Lower leg skin (tissue), 4 donors: ENCODE measurements at regions not wholly inside any gene's neighbourhood (a gene's known extent, or its start where the extent isn't known, plus 50 kb on each side); places are given as distances from the start of the nearest gene placed in this dataset.

Experiments used
- DNase-seq, 2 donors: peaks; one replicate each; pipeline ENCODE4 v3.0.0-alpha.2; 2019; ENCODE audit warnings: low spot score in 2 of 2
- H3K4me3 ChIP-seq: fragments of 200-600 bp; sonication (generic); 2 replicates; pipeline ENCODE4 v1.5.1; 2017; ENCODE audit warnings: mild to moderate bottlenecking, low read depth; ENCODE audit not compliant: poor library complexity, severe bottlenecking
- CTCF ChIP-seq, 3 donors: fragments of 450-650 bp; IDR thresholded peaks; one replicate each; pipeline ENCODE4 v1.5.1; 2016; ENCODE audit warnings: antibody characterized with exemption in 3 of 3, mild to moderate bottlenecking in 3 of 3, moderate library complexity in 2 of 3
- POLR2A ChIP-seq, 2 donors: fragments of 450-650 bp; IDR thresholded peaks; one replicate each; pipeline ENCODE4 v1.6.1; 2016 to 2017; ENCODE audit warnings: antibody characterized with exemption in 2 of 2, mild to moderate bottlenecking in 1 of 2, moderate library complexity in 1 of 2
- WGBS, 2 donors: methylation state at CpG; one replicate each; pipeline ENCODE4 v1.1.5; 2018; 5-methylcytosine and 5-hydroxymethylcytosine counted together
- intact Hi-C: fragments of 100-400 bp; cut with DNase I; formaldehyde crosslinking; loops from one replicate; pipeline ENCODE4 v1.15.0; 2023; ENCODE audit warnings: low total_unique reads

- no peak for TF ChIP-seq POLR2A (IDR thresholded peaks at IDR 0.05)
- no peak for TF ChIP-seq CTCF (IDR thresholded peaks at IDR 0.05)
- intact Hi-C loops: no loop called here
- no peak for DNase-seq
- no peak overlapping the region for H3K4me3 ChIP-seq
Observed at GRCh38 chr4:58081356-58081755, 971.2 kb upstream of the IGFBP7 start.

GRCh38 chr4:58075724-58076123 lies 965.5 kb upstream of the IGFBP7 start:
- intact Hi-C loops: no loop called here
- no peak for TF ChIP-seq CTCF (IDR thresholded peaks at IDR 0.05)
- TF ChIP-seq POLR2A (IDR thresholded peaks at IDR 0.05): no peak
- no peak overlapping the region for H3K4me3 ChIP-seq
- DNase-seq: no peak

GRCh38 chr4:58074382-58074781 lies 964.2 kb upstream of the IGFBP7 start:
- no peak for DNase-seq
- no peak overlapping the region for H3K4me3 ChIP-seq
- 91 to 97% methylated on average over 1 of the region's 1 CpG for WGBS, 2 donors
- TF ChIP-seq CTCF (IDR thresholded peaks at IDR 0.05): no peak
- no peak for TF ChIP-seq POLR2A (IDR thresholded peaks at IDR 0.05)
- intact Hi-C loops: no loop called here

GRCh38 chr4:58070726-58071125 lies 960.5 kb upstream of the IGFBP7 start:
- TF ChIP-seq CTCF (IDR thresholded peaks at IDR 0.05) (no peak), POLR2A (IDR thresholded peaks at IDR 0.05) (no peak)
- no peak for DNase-seq
- intact Hi-C loops: no loop called here

GRCh38 chr4:58064653-58065052 lies 954.5 kb upstream of the IGFBP7 start:
- WGBS, 2 donors: 80 to 84% methylated on average over 3 of the region's 3 CpGs
- no peak overlapping the region for H3K4me3 ChIP-seq
- intact Hi-C loops: no loop called here
- DNase-seq: no peak
- no peak for TF ChIP-seq CTCF (IDR thresholded peaks at IDR 0.05)
- TF ChIP-seq POLR2A (IDR thresholded peaks at IDR 0.05): no peak

More at GRCh38 chr4:58070726-58071125, 960.5 kb upstream of the IGFBP7 start:
- no peak overlapping the region for H3K4me3 ChIP-seq

- 70 to 75% methylated on average over 6 of the region's 6 CpGs for WGBS, 2 donors
- intact Hi-C loops: no loop called here
- TF ChIP-seq POLR2A (IDR thresholded peaks at IDR 0.05) (no peak), CTCF (IDR thresholded peaks at IDR 0.05) (no peak)
- DNase-seq: no peak
- H3K4me3 ChIP-seq: no peak overlapping the region
Observed at GRCh38 chr4:58063404-58064160, 953.4 kb upstream of the IGFBP7 start.
